Bronchial epithelial cell (primary cell): ENCODE measurements at regions not wholly inside any gene's neighbourhood (a gene's known extent, or its start where the extent isn't known, plus 50 kb on each side); places are given as distances from the start of the nearest gene placed in this dataset.

ENCODE experiments used
- DNase-seq: peaks from one replicate; pipeline ENCODE4 v3.0.0-alpha.2; 2010; ENCODE audit warnings: low read depth
- FAIRE-seq: peaks from 2 replicates; lab custom pipeline; 2011; peaks lifted over from hg19 to GRCh38; lab: Jason Lieb, UNC
- H3K27me3 ChIP-seq: 2 replicates; pipeline ENCODE4 v1.5.1; 2011; ENCODE audit warnings: low read length; ENCODE audit not compliant: control insufficient read depth, insufficient read depth
- H3K36me3 ChIP-seq: 2 replicates; pipeline ENCODE4 v1.5.1; 2011; ENCODE audit warnings: low read length; ENCODE audit not compliant: control insufficient read depth, insufficient read depth
- H3K4me3 ChIP-seq: 2 replicates; pipeline ENCODE4 v1.5.1; 2011; ENCODE audit warnings: mild to moderate bottlenecking, low read depth, low read length, control low read depth
- CTCF ChIP-seq: IDR thresholded peaks from 2 replicates; pipeline ENCODE4 v1.5.1; 2011; ENCODE audit warnings: mild to moderate bottlenecking, moderate library complexity, low read length, control low read depth, inconsistent platforms; ENCODE audit not compliant: insufficient read depth, severe bottlenecking

- H3K27me3 ChIP-seq = peaks cover 4% of the 10 kb centered on the region
- DNase-seq (no peak), FAIRE-seq (no peak)
- H3K4me3 ChIP-seq = no peak overlapping the region
- no peak for TF ChIP-seq CTCF
- H3K36me3 ChIP-seq = no peaks in the 10 kb centered on the region
Observed at GRCh38 chr6:129771678-129772077, 61.7 kb upstream of the ARHGAP18 start.

GRCh38 chr6:129767776-129768485 is 58.0 kb upstream of the ARHGAP18 start:
- no peak for FAIRE-seq
- H3K4me3 ChIP-seq = no peak overlapping the region

GRCh38 chr6:129766959-129767728 is 57.2 kb upstream of the ARHGAP18 start:
- no peak for FAIRE-seq
- no peak for TF ChIP-seq CTCF
- peak overlapping the region; percentile 16 for H3K4me3 ChIP-seq
- DNase-seq = peak; percentile 74
- H3K27me3 ChIP-seq = peaks cover 5% of the 10 kb centered on the region
- no peaks in the 10 kb centered on the region for H3K36me3 ChIP-seq

More at GRCh38 chr6:129767776-129768485, 58.0 kb upstream of the ARHGAP18 start:
- Histone ChIP-seq H3K36me3 (no peaks in the 10 kb centered on the region), H3K27me3 (peaks cover 5% of the 10 kb centered on the region)
- no peak for DNase-seq
- TF ChIP-seq CTCF = no peak

- DNase-seq = no peak
- no peak for TF ChIP-seq CTCF
- H3K27me3 ChIP-seq = peaks cover 5% of the 10 kb centered on the region
- no peak overlapping the region for H3K4me3 ChIP-seq
- peak; percentile 36 for FAIRE-seq
- H3K36me3 ChIP-seq = no peaks in the 10 kb centered on the region
Observed at GRCh38 chr6:129764761-129765407, 54.9 kb upstream of the ARHGAP18 start.

GRCh38 chr6:129759796-129760605 is 50.0 kb upstream of the ARHGAP18 start:
- Histone ChIP-seq H3K4me3 (no peak overlapping the region), H3K27me3 (no peaks in the 10 kb centered on the region), H3K36me3 (no peaks in the 10 kb centered on the region)
- FAIRE-seq (no peak), DNase-seq (no peak)
- no peak for TF ChIP-seq CTCF
